Neural crest cell (in vitro differentiated cells): ENCODE measurements at regions not wholly inside any gene's neighbourhood (a gene's known extent, or its start where the extent isn't known, plus 50 kb on each side); places are given as distances from the start of the nearest gene placed in this dataset.

Experiments used
- DNase-seq: peaks from one replicate; pipeline ENCODE4 v3.0.0; 2021; ENCODE audit warnings: low read depth, mixed read lengths, low spot score
- H3K27ac Mint-ChIP-seq: one replicate; pipeline ENCODE4 v1.8.0; 2021; ENCODE audit warnings: mild to moderate bottlenecking, mixed read lengths; ENCODE audit not compliant: unreplicated experiment
- H3K27me3 Mint-ChIP-seq: 2 replicates; pipeline ENCODE4 v1.8.0; 2021; ENCODE audit warnings: low read depth, mild to moderate bottlenecking, mixed read lengths
- H3K36me3 Mint-ChIP-seq: 2 replicates; pipeline ENCODE4 v1.8.0; 2021; ENCODE audit warnings: low read depth, mild to moderate bottlenecking, mixed read lengths
- H3K4me1 Mint-ChIP-seq: 2 replicates; pipeline ENCODE4 v1.8.0; 2021; ENCODE audit warnings: mixed read lengths
- H3K4me3 Mint-ChIP-seq: one replicate; pipeline ENCODE4 v1.8.0; 2021; ENCODE audit warnings: mild to moderate bottlenecking, mixed read lengths
- H3K9me3 Mint-ChIP-seq: 2 replicates; pipeline ENCODE4 v1.8.0; 2021; ENCODE audit warnings: mixed read lengths
- CTCF ChIP-seq: fragments of 200-600 bp; sonication (generic); conservative IDR thresholded peaks from 2 replicates; pipeline ENCODE4 v1.5.0; 2021; ENCODE audit warnings: antibody characterized with exemption, mild to moderate bottlenecking

GRCh38 chr2:211026109-211026508 is 469.7 kb downstream of the CPS1 start:
- Mint-ChIP-seq H3K4me3 (no peak overlapping the region), H3K4me1 (no peaks in the 10 kb centered on the region), H3K27ac (no peak overlapping the region), H3K9me3 (peaks cover 29% of the 10 kb centered on the region), H3K36me3 (peaks cover 10% of the 10 kb centered on the region), H3K27me3 (no peaks in the 10 kb centered on the region)
- no peak for TF ChIP-seq CTCF
- no peak for DNase-seq

- H3K4me1 Mint-ChIP-seq: no peaks in the 10 kb centered on the region
- H3K9me3 Mint-ChIP-seq: peaks cover 19% of the 10 kb centered on the region
- H3K27ac Mint-ChIP-seq: no peak overlapping the region
- H3K4me3 Mint-ChIP-seq: no peak overlapping the region
- peaks cover 10% of the 10 kb centered on the region for H3K36me3 Mint-ChIP-seq
- DNase-seq: no peak
- no peak for TF ChIP-seq CTCF
- H3K27me3 Mint-ChIP-seq: no peaks in the 10 kb centered on the region
These were observed 471.6 kb downstream of the CPS1 start for GRCh38 chr2:211027976-211028375.

- no peaks in the 10 kb centered on the region for H3K27me3 Mint-ChIP-seq
- no peak overlapping the region for H3K27ac Mint-ChIP-seq
- no peak for DNase-seq
These were observed 477.4 kb downstream of the CPS1 start for GRCh38 chr2:211033765-211034164.

GRCh38 chr2:211035548-211036185 is 479.3 kb downstream of the CPS1 start:
- no peaks in the 10 kb centered on the region for H3K36me3 Mint-ChIP-seq
- DNase-seq: peak; percentile 5
- H3K4me3 Mint-ChIP-seq: no peak overlapping the region
- peaks cover 5% of the 10 kb centered on the region for H3K4me1 Mint-ChIP-seq
- peak; percentile 65 for TF ChIP-seq CTCF
- H3K27ac Mint-ChIP-seq: no peak overlapping the region
- no peaks in the 10 kb centered on the region for H3K27me3 Mint-ChIP-seq
- no peaks in the 10 kb centered on the region for H3K9me3 Mint-ChIP-seq

More at GRCh38 chr2:211033765-211034164, 477.4 kb downstream of the CPS1 start:
- H3K9me3 Mint-ChIP-seq: no peaks in the 10 kb centered on the region
- H3K4me1 Mint-ChIP-seq: peaks cover 5% of the 10 kb centered on the region
- H3K4me3 Mint-ChIP-seq: no peak overlapping the region
- H3K36me3 Mint-ChIP-seq: no peaks in the 10 kb centered on the region
- peak; percentile 69 for TF ChIP-seq CTCF

- no peaks in the 10 kb centered on the region for H3K9me3 Mint-ChIP-seq
- no peak for DNase-seq
- H3K4me3 Mint-ChIP-seq: no peak overlapping the region
- no peaks in the 10 kb centered on the region for H3K4me1 Mint-ChIP-seq
- no peaks in the 10 kb centered on the region for H3K36me3 Mint-ChIP-seq
- H3K27me3 Mint-ChIP-seq: no peaks in the 10 kb centered on the region
- no peak overlapping the region for H3K27ac Mint-ChIP-seq
- TF ChIP-seq CTCF: no peak
These were observed 488.6 kb downstream of the CPS1 start for GRCh38 chr2:211045025-211045424.
